ENCODE measurements at regions not wholly inside any gene's neighbourhood (a gene's known extent, or its start where the extent isn't known, plus 50 kb on each side); places are given as distances from the start of the nearest gene placed in this dataset.
"Not testable (repeated sequence)": the region's sequence is repeated elsewhere in the genome, so short reads cannot be mapped to it uniquely, and the experiment has no call there.

- not testable (repeated sequence) for DNase-seq (ENCODE audit: low spot score)
Observed at GRCh38 chr1:224029286-224030025, 84.5 kb upstream of the FBXO28 start.

GRCh38 chr1:224028802-224029201 lies 85.1 kb upstream of the FBXO28 start:
- DNase-seq (ENCODE audit: low spot score): not testable (repeated sequence)

GRCh38 chr1:224023122-224023521 lies 90.8 kb upstream of the FBXO28 start:
- DNase-seq (ENCODE audit: low spot score): not testable (repeated sequence)

GRCh38 chr1:224022249-224022970 lies 91.5 kb upstream of the FBXO28 start:
- not testable (repeated sequence) for DNase-seq (ENCODE audit: low spot score)

- not testable (repeated sequence) for DNase-seq (ENCODE audit: low spot score)
Observed at GRCh38 chr1:224019866-224020265, 94.0 kb upstream of the FBXO28 start.

GRCh38 chr1:224015782-224016181 lies 98.1 kb upstream of the FBXO28 start:
- DNase-seq (ENCODE audit: low spot score): not testable (repeated sequence)

- no peak for DNase-seq (ENCODE audit: low spot score)
Observed at GRCh38 chr1:224014330-224014649, 99.6 kb upstream of the FBXO28 start.

- DNase-seq (ENCODE audit: low spot score): not testable (repeated sequence)
Observed at GRCh38 chr1:224013626-224014329, 100.1 kb upstream of the FBXO28 start.

GRCh38 chr1:224012807-224013434 lies 101.0 kb upstream of the FBXO28 start:
- DNase-seq (ENCODE audit: low spot score): not testable (repeated sequence)

- DNase-seq (ENCODE audit: low spot score): not testable (repeated sequence)
Observed at GRCh38 chr1:224012162-224012561, 101.7 kb upstream of the FBXO28 start.

- not testable (repeated sequence) for DNase-seq (ENCODE audit: low spot score)
Observed at GRCh38 chr1:224011751-224012150, 102.2 kb upstream of the FBXO28 start.

GRCh38 chr1:224011153-224011552 lies 102.8 kb upstream of the FBXO28 start:
- DNase-seq (ENCODE audit: low spot score): not testable (repeated sequence)

GRCh38 chr1:224005973-224006372 lies 107.9 kb upstream of the FBXO28 start:
- DNase-seq (ENCODE audit: low spot score): not testable (repeated sequence)

- not testable (repeated sequence) for DNase-seq (ENCODE audit: low spot score)
Observed at GRCh38 chr1:224004552-224005315, 109.2 kb upstream of the FBXO28 start.

- DNase-seq (ENCODE audit: low spot score): not testable (repeated sequence)
Observed at GRCh38 chr1:224003896-224004295, 110.0 kb upstream of the FBXO28 start.

GRCh38 chr1:224001757-224002156 lies 112.2 kb upstream of the FBXO28 start:
- DNase-seq (ENCODE audit: low spot score): not testable (repeated sequence)

- not testable (repeated sequence) for DNase-seq (ENCODE audit: low spot score)
Observed at GRCh38 chr1:223999761-224000160, 114.2 kb upstream of the FBXO28 start.

GRCh38 chr1:223998676-223999455 lies 115.0 kb upstream of the FBXO28 start:
- DNase-seq (ENCODE audit: low spot score): not testable (repeated sequence)

- not testable (repeated sequence) for DNase-seq (ENCODE audit: low spot score)
Observed at GRCh38 chr1:223996376-223996775, 117.5 kb upstream of the FBXO28 start.

GRCh38 chr1:223992456-223993246 lies 121.3 kb upstream of the FBXO28 start:
- peak; percentile 98 for DNase-seq (ENCODE audit: low spot score)

All from globus pallidus (tissue), 1 donor.